Heart right ventricle (tissue), 16 donors: ENCODE measurements at regions not wholly inside any gene's neighbourhood (a gene's known extent, or its start where the extent isn't known, plus 50 kb on each side); places are given as distances from the start of the nearest gene placed in this dataset.

Source experiments
- ATAC-seq, 8 donors: fragments of 200-7000 bp; cut with Tn5 transposase; one replicate each; pipeline ENCODE4 v1.9.1; 2020; ENCODE audit warnings: mild to moderate bottlenecking in 8 of 8, moderate library complexity in 8 of 8, moderate number of reproducible peaks in 1 of 8
- DNase-seq, 2 donors: peaks; one replicate each; pipeline ENCODE4 v3.0.0-alpha.2; 2020
- H3K27ac ChIP-seq, 10 donors: fragments of 200-600 bp; sonication (generic) in 2 of 10; one replicate each; pipeline versions ENCODE4 v1.5.0 to v1.8.0; 2020 to 2022; ENCODE audit warnings: mild to moderate bottlenecking in 3 of 10
- H3K27me3 ChIP-seq, 7 donors: fragments of 200-600 bp; one replicate each; pipeline ENCODE4 v1.8.0; 2021 to 2022; ENCODE audit warnings: mild to moderate bottlenecking in 2 of 7
- H3K36me3 ChIP-seq, 9 donors: fragments of 200-600 bp; sonication (generic) in 1 of 9; one replicate each; pipeline versions ENCODE4 v1.5.0 to v1.8.0; 2020 to 2022; ENCODE audit warnings: mild to moderate bottlenecking in 2 of 9
- H3K4me1 ChIP-seq, 9 donors: fragments of 200-600 bp; sonication (generic) in 1 of 9; one replicate each; pipeline versions ENCODE4 v1.5.0 to v1.8.0; 2020 to 2022; ENCODE audit warnings: mild to moderate bottlenecking in 4 of 9
- H3K4me3 ChIP-seq, 10 donors: fragments of 200-600 bp; sonication (generic) in 2 of 10; one replicate each; pipeline versions ENCODE4 v1.5.0 to v1.8.0; 2020 to 2022; ENCODE audit warnings: mild to moderate bottlenecking in 7 of 10, moderate library complexity in 2 of 10
- H3K9me3 ChIP-seq, 11 donors: fragments of 200-600 bp in 10 of 11; sonication (generic) in 2 of 11; one replicate each; pipeline versions ENCODE4 v1.5.0 to v1.8.0; 2013 to 2022; ENCODE audit warnings: mild to moderate bottlenecking in 2 of 11, control low read depth in 1 of 11, moderate library complexity in 1 of 11
- CTCF ChIP-seq, 9 donors: fragments of 200-600 bp; sonication (generic) in 2 of 9; IDR thresholded peaks; one replicate each; pipeline versions ENCODE4 v1.5.0 to v1.8.0; 2021 to 2022; ENCODE audit warnings: antibody characterized with exemption in 9 of 9, mild to moderate bottlenecking in 5 of 9, moderate library complexity in 1 of 9
- WGBS, 2 donors: extraction: QIAGEN DNeasy Blood & Tissue Kit; methylation state at CpG; one replicate each; pipeline ENCODE4 v1.1.7; 2013; ENCODE audit warnings: inconsistent platforms in 1 of 2; 5-methylcytosine and 5-hydroxymethylcytosine counted together
- intact Hi-C, 10 donors: fragments of 100-400 bp; cut with DNase I; formaldehyde crosslinking; loops; one replicate each; pipeline versions ENCODE4 v1.11.1 to v1.14.2; 2022
- donor health status: Arrhythmogenic right ventricular cardiomyopathy.
- donor health status: ischemic (EF 13 %, LVEDD 7.1; RV severe dilation, severe dysfunction).
- donor health status: healthy with polysubstance abuse.
- donor health status: DM: no; HTN: yes; CAD: no.
- donor health status: DM: no; HTN: no; CAD: no.
- donor health status: ischemic (EF 25% LVEDD 6.9; RV normal size, moderate dysfunction).
- donor health status: ischemic (EF 25% LVEDD 5.7; RV mildly dilated, moderate dysfunction).
- donor health status: healthy.
- donor health status: DM: yes; HTN: yes; CAD: no.
- donor health status: Ischemic cardiomyopathy.
- donor health status: ischemic (EF 35%, LVEDD 5.7; RV mildly dilated, moderate dysfunction).
- donor health status: nonischemic (EF 11% LVEDD 7.7; RV severe dilation, severe dysfunction).
- donor health status: DM: yes; HTN: yes; CAD: no.
- donor health status: PGD.
- donor health status: ischemic (EF 29% LVEDD 5.4; RV normal size, mild dysfunction).
- donor health status: nonischemic (EF 23%, LVEDD 6.1; RV moderate dilation, normal function).

GRCh38 chr5:96287136-96287535 is 145.9 kb downstream of the PCSK1 start:
- no peak for ATAC-seq
- no peaks in the 10 kb centered on the region for H3K27me3 ChIP-seq
- no peak overlapping the region for H3K4me3 ChIP-seq

GRCh38 chr5:96285823-96286222 is 147.2 kb downstream of the PCSK1 start:
- TF ChIP-seq CTCF (IDR thresholded peaks at IDR 0.05), result no peak

More at GRCh38 chr5:96287136-96287535, 145.9 kb downstream of the PCSK1 start:
- WGBS, 2 donors, result 92 to 94% methylated on average over 2 of the region's 2 CpGs
- no peaks in the 10 kb centered on the region for H3K36me3 ChIP-seq
- DNase-seq, result no peak
- H3K27ac ChIP-seq, result no peak overlapping the region
- TF ChIP-seq CTCF (IDR thresholded peaks at IDR 0.05), result no peak
- intact Hi-C loops, result loop anchor here in 1 of 10 donors (5.0 kb wide), 1 partner anchor 40 kb away; no protein-coding TSS in a partner anchor
- peaks cover 0 to 9% (median 0%) of the 10 kb centered on the region in 9 donors for H3K4me1 ChIP-seq
- H3K9me3 ChIP-seq, result peaks cover 0 to 7% (median 0%) of the 10 kb centered on the region in 11 donors

GRCh38 chr5:96284727-96285389 is 148.2 kb downstream of the PCSK1 start:
- no peak for TF ChIP-seq CTCF (IDR thresholded peaks at IDR 0.05)
- intact Hi-C loops, result loop anchor here in 1 of 10 donors (5.0 kb wide), 1 partner anchor 38 kb away; no protein-coding TSS in a partner anchor
- Histone ChIP-seq H3K4me3 (no peak overlapping the region), H3K36me3 (no peaks in the 10 kb centered on the region), H3K27me3 (no peaks in the 10 kb centered on the region), H3K27ac (no peak overlapping the region), H3K9me3 (no peaks in the 10 kb centered on the region), H3K4me1 (peaks cover 0 to 9% (median 0%) of the 10 kb centered on the region in 9 donors)
- WGBS, 2 donors, result 92% methylated on average over 4 of the region's 4 CpGs
- DNase-seq (no peak), ATAC-seq (no peak)

More at GRCh38 chr5:96285823-96286222, 147.2 kb downstream of the PCSK1 start:
- Histone ChIP-seq H3K9me3 (peaks cover 0 to under 1% (median 0%) of the 10 kb centered on the region in 11 donors), H3K4me3 (no peak overlapping the region), H3K27me3 (no peaks in the 10 kb centered on the region), H3K27ac (no peak overlapping the region), H3K36me3 (no peaks in the 10 kb centered on the region), H3K4me1 (peaks cover 0 to 9% (median 0%) of the 10 kb centered on the region in 9 donors)
- WGBS, 2 donors, result 70 to 77% methylated on average over 1 of the region's 1 CpG
- intact Hi-C loops, result loop anchor here in 1 of 10 donors (5.0 kb wide), 1 partner anchor 39 kb away; no protein-coding TSS in a partner anchor
- DNase-seq (no peak), ATAC-seq (no peak)

GRCh38 chr5:96283589-96283988 is 149.5 kb downstream of the PCSK1 start:
- no peak for TF ChIP-seq CTCF (IDR thresholded peaks at IDR 0.05)
- intact Hi-C loops, result no loop called here
- no peaks in the 10 kb centered on the region for H3K9me3 ChIP-seq
- DNase-seq (no peak), ATAC-seq (no peak)
- no peak overlapping the region for H3K4me3 ChIP-seq
- no peaks in the 10 kb centered on the region for H3K36me3 ChIP-seq
- H3K27ac ChIP-seq, result no peak overlapping the region
- no peaks in the 10 kb centered on the region for H3K27me3 ChIP-seq
- 82 to 90% methylated on average over 5 of the region's 5 CpGs for WGBS, 2 donors
- peaks cover 0 to 6% (median 0%) of the 10 kb centered on the region in 9 donors for H3K4me1 ChIP-seq
